Kidney (tissue), 13 donors: ENCODE measurements at regions not wholly inside any gene's neighbourhood (a gene's known extent, or its start where the extent isn't known, plus 50 kb on each side); places are given as distances from the start of the nearest gene placed in this dataset.

ENCODE experiments used
- DNase-seq, 5 donors: peaks; one replicate each; pipeline ENCODE4 v3.0.0-alpha.2; 2013 to 2020
- FAIRE-seq: peaks from 2 replicates; lab custom pipeline; 2012; peaks lifted over from hg19 to GRCh38; lab: Jason Lieb, UNC
- H3K27ac ChIP-seq, 2 donors: one replicate each; pipeline ENCODE4 v1.7.0; 2013; ENCODE audit warnings: low read depth in 2 of 2, low read length in 2 of 2, inconsistent platforms in 1 of 2
- H3K27me3 ChIP-seq: one replicate; pipeline ENCODE4 v1.7.1; 2013; ENCODE audit warnings: low read length, inconsistent platforms; ENCODE audit not compliant: control insufficient read depth, insufficient read depth
- H3K36me3 ChIP-seq, 3 donors: one replicate each; pipeline versions ENCODE4 v1.7.0 to v1.7.1; 2013; ENCODE audit warnings: low read length in 3 of 3, control low read depth in 1 of 3, inconsistent platforms in 1 of 3; ENCODE audit not compliant: insufficient read depth in 3 of 3, control insufficient read depth in 2 of 3
- H3K4me1 ChIP-seq, 3 donors: one replicate each; pipeline versions ENCODE4 v1.7.0 to v1.7.1; 2013; ENCODE audit warnings: low read length in 3 of 3, inconsistent platforms in 1 of 3, low read depth in 1 of 3; ENCODE audit not compliant: control insufficient read depth in 2 of 3, insufficient read depth in 2 of 3
- H3K4me3 ChIP-seq, 3 donors: one replicate each; pipeline versions ENCODE4 v1.7.0 to v1.8.1; 2013; ENCODE audit warnings: low read length in 3 of 3, control low read depth in 1 of 3, inconsistent platforms in 1 of 3
- H3K9ac ChIP-seq, 3 donors: one replicate each; pipeline versions ENCODE4 v1.7.0 to v1.7.1; 2013; ENCODE audit warnings: low read length in 3 of 3, control low read depth in 1 of 3, inconsistent platforms in 1 of 3
- H3K9me3 ChIP-seq, 3 donors: one replicate each; pipeline versions ENCODE4 v1.7.0 to v1.7.1; 2013; ENCODE audit warnings: low read length in 3 of 3, control low read depth in 1 of 3, inconsistent platforms in 1 of 3; ENCODE audit not compliant: control insufficient read depth in 2 of 3, insufficient read depth in 1 of 3
- CTCF ChIP-seq: IDR thresholded peaks from 3 replicates; pipeline ENCODE4 v1.5.1; 2012; ENCODE audit warnings: mild to moderate bottlenecking, moderate library complexity, borderline replicate concordance; ENCODE audit not compliant: insufficient read depth; ENCODE audit errors: extremely low read depth
- intact Hi-C: fragments of 100-400 bp; cut with DNase I; formaldehyde crosslinking; loops from one replicate; pipeline ENCODE4 v1.11.1; 2022
- donor health status: control.
- donor health status: control.
- donor health status: control.
- donor health status: control.
- donor health status: control.
- donor health status: DM: yes; HTN: yes; CAD: no.
- donor health status: Normal renal cell carcinoma (clear cell type).

GRCh38 chr4:24713604-24714003 is 81.8 kb upstream of the SOD3 start:
- intact Hi-C loops, result no loop called here
- FAIRE-seq (no peak), DNase-seq (no peak)
- H3K9me3 ChIP-seq, result peaks cover 0 to 9% (median 0%) of the 10 kb centered on the region in 3 donors
- no peaks in the 10 kb centered on the region for H3K4me1 ChIP-seq
- H3K4me3 ChIP-seq, result no peak overlapping the region
- no peak overlapping the region for H3K9ac ChIP-seq
- H3K36me3 ChIP-seq, result no peaks in the 10 kb centered on the region
- H3K27ac ChIP-seq, result no peak overlapping the region
- H3K27me3 ChIP-seq, result no peaks in the 10 kb centered on the region
- TF ChIP-seq CTCF, result no peak

GRCh38 chr4:24719615-24720014 is 75.8 kb upstream of the SOD3 start:
- no peaks in the 10 kb centered on the region for H3K36me3 ChIP-seq
- no peak for FAIRE-seq
- TF ChIP-seq CTCF, result no peak
- no peak overlapping the region for H3K27ac ChIP-seq
- no peak for DNase-seq
- no peak overlapping the region for H3K9ac ChIP-seq
- H3K4me1 ChIP-seq, result no peaks in the 10 kb centered on the region
- H3K27me3 ChIP-seq, result no peaks in the 10 kb centered on the region
- H3K9me3 ChIP-seq, result peaks cover 0 to 5% (median 0%) of the 10 kb centered on the region in 3 donors
- intact Hi-C loops, result no loop called here
- H3K4me3 ChIP-seq, result no peak overlapping the region

- no peak overlapping the region for H3K27ac ChIP-seq
- no peak for TF ChIP-seq CTCF
- H3K27me3 ChIP-seq, result no peaks in the 10 kb centered on the region
- no peaks in the 10 kb centered on the region for H3K36me3 ChIP-seq
- FAIRE-seq (no peak), DNase-seq (no peak)
- H3K4me3 ChIP-seq, result no peak overlapping the region
- intact Hi-C loops, result no loop called here
- H3K4me1 ChIP-seq, result no peaks in the 10 kb centered on the region
- no peak overlapping the region for H3K9ac ChIP-seq
- no peaks in the 10 kb centered on the region for H3K9me3 ChIP-seq
Measured at GRCh38 chr4:24720436-24720835, 74.9 kb upstream of the SOD3 start.

- Histone ChIP-seq H3K36me3 (no peaks in the 10 kb centered on the region), H3K4me1 (no peaks in the 10 kb centered on the region), H3K27ac (no peak overlapping the region), H3K9ac (no peak overlapping the region), H3K9me3 (no peaks in the 10 kb centered on the region), H3K4me3 (no peak overlapping the region), H3K27me3 (no peaks in the 10 kb centered on the region)
- DNase-seq (no peak), FAIRE-seq (no peak)
- TF ChIP-seq CTCF, result no peak
- intact Hi-C loops, result no loop called here
Measured at GRCh38 chr4:24720979-24721378, 74.4 kb upstream of the SOD3 start.
